GM19455 (cell line): ENCODE measurements at regions not wholly inside any gene's neighbourhood (a gene's known extent, or its start where the extent isn't known, plus 50 kb on each side); places are given as distances from the start of the nearest gene placed in this dataset.
"Not testable (repeated sequence)": the region's sequence is repeated elsewhere in the genome, so short reads cannot be mapped to it uniquely, and the experiment has no call there.

Experiments
- ATAC-seq: cut with Tn5 transposase; IDR thresholded peaks from one replicate; pipeline ENCODE4 v1.9.1; 2021; ENCODE audit not compliant: unreplicated experiment

DNA sequence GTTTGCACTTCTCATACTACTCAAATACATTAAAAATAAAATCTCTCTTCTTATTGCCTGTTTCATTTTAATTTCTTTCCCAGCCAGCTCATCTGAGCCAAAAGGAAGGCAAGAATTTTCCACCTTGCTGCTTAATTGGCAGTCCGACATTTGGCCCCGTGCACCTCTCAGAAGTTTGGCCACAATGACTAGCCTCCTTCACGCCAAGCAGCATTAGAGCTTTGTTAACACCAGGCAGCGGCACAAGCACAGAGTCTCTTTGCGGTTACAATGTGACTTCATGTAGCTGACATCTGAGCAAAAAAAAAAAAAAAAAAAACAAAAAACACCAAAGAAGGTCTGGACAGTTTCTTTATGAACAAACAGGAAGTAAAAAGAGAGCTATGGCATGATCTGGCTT, 248.9 kb downstream of the OSR1 start:
- no peak for ATAC-seq

DNA sequence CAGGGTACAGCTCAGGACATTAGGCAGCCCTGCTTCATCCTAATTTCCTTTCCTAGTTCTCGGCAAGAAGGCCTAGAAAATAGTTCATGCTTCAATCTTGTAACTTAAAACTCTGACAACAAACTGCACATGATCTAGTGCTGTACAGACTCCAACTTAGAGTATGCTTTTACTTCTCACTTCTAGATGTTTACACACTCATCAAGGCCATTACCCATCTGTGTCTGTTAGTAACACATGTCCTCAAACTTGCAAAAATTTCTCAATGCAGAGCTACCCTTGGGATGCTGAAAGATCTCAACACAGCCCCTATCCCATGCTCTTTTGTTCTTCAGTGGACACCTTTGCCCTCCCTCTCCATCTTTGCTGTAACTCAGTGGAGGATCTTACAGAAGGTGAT, 252.0 kb downstream of the OSR1 start:
- ATAC-seq, result no peak

DNA sequence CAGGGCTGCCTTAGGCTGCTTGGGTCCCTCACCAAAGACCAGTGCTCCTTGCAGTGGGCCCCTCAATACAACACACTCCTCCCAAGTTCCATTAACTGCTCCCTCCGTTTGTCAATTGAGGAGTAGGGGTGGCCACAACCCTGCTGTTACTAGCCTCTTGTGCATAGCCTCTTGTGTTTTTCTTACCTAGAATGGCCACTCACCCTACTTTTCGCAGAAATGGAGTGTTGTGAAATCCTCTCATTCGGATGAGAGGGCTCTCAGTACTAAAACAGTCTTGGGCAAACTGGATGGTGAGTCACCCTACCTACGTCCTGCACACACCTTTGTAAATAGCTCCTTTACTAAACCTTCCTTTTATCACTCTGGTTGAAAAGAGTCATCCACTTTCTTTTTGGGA, 253.9 kb downstream of the OSR1 start:
- ATAC-seq, result no peak

DNA sequence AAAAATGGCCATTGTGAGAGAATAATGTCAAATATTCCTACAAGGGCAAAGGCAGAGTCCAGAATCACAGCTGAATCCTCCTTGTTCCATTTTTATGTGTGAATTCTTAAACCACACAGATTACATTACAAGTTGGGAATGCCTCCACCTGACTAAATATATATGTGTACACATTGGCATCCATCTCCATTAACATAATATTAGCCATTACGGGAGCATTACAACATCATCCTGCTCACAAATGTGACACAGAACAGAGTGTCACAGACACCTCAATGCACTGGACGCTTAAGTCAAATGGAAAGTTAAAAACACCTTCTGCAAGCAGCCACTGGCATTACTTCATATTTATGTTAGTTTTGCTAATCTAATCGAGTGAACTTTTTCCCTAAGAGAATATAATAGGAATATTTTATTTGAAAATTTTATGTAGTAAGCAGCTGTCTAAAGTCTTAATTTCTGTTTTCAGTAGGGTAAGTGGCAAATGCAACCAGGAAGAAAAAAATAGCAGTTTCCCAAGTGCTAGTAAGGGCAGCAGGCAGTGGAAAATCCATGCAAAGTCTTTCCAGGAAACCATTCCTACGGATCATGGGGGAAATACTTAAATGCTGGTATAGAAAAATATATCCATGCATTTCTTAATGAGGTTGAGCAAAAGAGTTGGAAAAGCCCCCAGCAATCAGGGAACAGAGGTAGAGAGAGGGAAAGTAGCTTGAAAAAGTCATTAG, 255.6 kb downstream of the OSR1 start:
- ATAC-seq, result no peak

DNA sequence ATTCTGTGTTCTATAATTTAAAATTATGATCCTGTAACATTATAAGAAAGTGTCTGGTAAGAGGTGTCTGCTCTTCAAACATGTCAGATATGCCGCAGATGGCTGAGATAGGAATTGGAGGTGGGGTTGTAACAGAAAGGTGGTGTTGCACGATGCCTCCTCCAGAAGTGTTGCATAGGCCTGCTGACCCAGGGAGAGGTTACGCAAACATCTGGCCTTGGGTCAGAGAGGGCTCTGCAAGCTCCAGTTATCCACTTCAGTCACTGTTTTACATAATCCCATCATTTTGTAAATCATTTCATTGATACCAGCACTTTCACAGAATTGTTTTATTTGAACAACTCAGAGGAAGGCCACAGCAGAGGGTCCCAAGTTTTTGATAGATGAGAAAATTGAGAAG, 256.5 kb downstream of the OSR1 start:
- ATAC-seq, result no peak

DNA sequence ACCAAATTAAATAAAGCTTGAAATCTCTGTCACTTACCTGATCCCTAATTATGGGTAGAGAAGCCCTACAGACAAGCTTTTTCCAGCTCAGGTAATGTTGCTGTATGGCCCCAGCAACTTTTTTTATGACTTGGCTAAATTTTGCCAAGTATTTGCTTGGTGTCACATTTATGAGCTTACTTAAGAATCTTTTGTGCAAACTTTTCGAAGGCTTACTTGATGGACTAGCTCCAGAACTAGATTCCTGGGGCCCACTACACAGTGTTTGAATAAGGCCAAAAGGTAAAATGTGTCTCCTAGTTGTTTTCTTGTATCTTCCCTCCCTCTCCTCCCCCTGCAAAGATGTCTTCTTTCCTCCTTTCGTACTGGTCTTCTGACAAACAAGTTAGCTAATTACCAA, 257.9 kb downstream of the OSR1 start:
- ATAC-seq, result no peak

DNA sequence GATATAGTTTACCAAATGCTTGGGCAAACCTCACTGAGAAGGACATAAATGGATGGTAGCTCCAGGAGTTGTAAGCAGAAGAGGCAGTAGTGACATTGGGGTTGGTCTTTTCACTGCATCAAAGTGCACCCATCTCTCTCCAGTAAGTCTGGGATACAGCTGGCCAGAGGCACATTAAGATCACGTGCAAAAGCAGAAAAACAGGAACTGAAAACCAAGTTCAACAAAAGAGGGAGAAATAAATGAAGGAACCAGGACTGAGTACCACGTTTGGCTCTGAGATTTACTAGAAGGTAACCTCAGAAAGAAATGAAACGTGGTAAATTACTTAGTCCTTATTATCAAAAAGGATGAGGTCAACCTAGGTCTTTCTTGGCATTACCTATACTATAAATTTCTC, 259.2 kb downstream of the OSR1 start:
- ATAC-seq, result no peak

DNA sequence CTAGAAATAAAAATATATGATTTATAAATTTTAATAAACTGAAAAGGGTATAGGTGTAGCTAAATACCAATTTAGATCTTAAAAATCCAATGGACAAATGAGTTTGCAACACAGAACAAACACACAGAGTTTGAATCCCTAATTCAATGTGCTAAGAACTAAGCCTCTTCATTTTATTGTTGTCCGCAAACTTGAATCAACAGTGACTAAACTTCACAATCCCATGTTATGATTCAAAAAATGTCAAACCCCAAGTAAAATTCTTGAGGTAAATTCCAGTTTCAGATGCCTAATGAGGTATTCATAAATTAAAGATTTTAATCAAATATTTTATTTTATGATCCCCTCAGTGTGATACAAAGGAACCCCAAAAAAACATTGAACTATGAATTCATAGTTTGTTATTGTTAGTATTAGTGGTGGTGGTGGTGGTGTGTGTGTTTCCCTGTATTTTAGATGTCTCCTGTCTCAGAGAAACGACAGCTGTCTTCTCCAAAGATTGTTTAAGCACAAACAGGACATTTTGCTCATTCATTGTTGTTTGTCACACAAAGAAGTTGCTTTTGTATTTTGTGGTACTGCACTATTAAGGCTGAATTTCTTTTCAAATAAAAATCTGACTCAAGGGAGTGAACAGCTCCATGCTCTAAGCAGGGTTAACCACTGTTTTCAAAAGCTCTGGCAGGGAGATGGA, 259.8 kb downstream of the OSR1 start:
- ATAC-seq, result no peak

DNA sequence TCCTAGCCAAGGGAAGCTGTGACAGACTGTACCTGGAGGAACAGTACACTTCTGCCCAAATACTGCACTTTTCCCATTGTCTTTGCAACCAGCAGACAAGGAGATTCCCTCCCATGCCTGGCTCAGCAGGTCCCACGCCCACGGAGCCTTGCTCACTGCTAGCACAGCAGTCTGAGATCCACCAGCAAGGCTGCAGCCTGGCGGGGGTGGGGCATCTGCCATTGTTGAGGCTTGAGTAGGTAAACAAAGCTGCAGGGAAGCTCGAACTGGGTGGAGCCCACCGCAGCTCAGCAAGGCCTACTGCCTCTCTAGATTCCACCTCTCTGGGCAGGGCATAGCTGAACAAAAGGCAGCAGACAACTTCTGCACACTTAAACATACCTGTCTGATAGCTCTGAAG, 268.9 kb downstream of the OSR1 start:
- ATAC-seq, result not testable (repeated sequence)

DNA sequence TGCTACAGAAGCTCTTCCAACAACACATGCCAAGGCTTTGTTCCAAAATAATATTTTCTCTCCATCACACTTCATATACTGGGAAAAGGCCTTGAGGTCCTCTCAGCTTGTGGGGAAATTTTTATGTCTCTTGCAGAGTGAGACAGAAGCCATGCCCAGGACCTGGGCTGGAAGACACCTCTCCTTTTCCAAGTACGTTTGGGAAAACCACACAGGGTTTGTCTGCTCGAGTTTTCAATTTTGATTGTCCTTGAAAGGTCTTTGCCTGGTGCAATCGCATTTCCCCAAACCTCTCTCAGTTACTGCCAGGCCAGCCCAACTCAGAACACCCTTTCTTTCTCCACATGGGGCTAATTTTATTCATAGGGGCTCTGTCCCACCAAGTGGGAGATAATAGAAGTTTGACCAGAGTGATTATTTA, 272.2 kb downstream of the OSR1 start:
- ATAC-seq, result no peak

DNA sequence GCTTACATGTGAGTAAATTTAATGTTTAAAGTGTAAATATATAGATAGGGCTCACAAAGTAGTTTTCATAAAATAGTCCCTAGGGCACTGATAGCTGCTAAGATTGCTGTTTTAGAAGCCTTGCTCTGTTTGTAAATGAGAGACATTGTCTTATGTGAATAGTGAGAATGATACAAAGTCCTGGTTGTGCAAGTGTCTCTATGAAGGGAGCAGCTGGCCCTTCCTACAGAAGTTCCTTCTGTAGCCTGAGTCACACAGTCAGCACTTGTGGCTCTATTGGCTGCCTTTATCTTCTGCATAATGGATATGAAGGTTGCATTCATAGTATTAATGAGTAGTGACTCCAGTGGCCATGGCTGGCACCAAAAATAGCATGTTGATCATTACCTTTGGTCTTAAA, 279.7 kb downstream of the OSR1 start:
- ATAC-seq, result no peak

DNA sequence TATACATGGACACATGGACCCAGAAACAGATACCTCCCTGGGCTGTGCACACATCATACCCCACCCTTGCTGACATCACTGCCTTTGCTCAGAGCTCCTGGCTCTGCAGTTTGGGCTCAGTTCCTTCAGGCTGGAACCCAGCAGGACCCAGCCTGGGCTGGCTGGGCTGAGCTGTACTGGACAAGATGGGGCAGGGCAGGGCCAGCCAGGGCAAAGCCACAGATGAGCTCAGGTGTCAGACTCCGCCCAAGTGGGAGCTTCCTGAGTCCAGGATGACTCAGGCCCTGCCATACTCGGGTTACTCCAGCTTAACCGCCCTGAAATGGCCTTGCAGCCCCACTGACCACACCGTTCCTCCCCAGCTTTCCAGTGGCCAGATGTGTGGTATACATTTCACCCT, 284.9 kb downstream of the OSR1 start:
- ATAC-seq, result no peak

DNA sequence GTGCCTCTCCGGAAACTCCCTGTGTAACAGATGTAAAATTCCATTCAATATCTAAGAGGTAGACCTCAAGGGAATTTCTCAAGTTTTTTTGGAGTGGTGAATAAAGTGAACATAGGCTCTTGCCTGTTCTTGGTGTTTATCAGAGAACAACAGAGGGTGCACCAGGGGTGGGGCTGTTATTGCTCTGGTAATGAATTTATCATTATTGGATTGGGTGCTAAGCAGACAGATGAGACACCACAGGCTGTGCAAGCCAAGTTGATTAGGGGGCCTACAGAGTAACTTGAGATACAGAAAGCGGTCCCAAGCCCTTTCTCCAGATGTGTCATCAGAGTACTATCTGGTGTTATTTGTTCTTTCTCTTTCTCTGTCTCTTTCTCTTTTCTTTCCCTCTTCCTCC, 286.3 kb downstream of the OSR1 start:
- ATAC-seq, result no peak

DNA sequence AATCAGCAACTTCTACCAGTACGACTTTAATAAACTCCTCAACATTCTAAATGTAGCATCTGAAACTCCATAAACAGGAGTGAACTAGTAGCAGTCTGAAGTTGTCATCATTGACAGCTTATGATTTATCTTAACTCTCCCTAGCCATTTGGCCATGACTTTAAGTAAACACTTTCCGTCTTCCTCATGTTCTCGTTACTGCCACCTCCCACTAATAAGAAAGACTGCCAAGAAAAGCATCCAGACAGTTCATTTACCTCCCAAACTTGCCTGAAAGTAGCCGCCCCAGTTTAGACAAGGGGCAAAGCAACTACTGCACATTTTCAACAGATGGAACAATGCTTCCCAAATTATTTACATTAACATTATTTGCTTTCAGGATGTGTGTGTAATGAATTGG, 287.5 kb downstream of the OSR1 start:
- no peak for ATAC-seq

DNA sequence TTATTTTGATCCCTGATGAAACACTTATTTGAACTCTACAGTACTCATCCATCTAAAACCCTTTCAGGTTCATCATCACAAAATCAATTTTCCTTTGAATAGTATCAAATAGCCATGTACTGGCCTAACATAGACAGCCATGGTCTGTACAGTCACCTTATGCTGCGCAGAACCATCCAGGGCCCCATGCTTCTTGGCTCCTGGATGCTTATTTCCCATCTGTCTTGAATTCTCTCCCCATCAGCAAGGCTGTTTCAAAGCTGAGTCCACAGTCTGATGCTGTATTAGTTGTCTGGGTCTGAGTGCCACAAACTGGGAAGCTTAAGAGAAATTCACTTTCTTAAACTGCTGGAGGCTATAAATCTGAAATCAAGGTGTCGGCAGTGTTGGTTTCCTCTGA, 290.2 kb downstream of the OSR1 start:
- ATAC-seq, result no peak

DNA sequence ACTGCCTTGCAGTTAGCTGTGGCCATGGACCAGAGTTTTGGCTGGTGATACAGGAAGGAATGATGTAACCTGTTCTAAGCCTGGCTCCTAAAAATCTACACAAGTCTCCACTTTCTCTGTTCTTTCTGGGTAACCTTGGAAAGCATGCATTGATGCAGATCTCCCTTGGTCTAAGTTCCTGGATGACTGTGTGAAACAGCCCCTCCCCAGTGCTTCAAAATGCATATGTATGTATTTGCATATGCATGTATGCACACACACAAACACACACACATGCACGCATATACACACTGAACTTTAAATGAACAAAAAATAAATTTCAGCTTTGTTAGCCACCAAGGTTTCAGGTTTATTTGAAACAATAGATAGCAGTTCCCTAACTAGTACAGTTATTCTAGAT, 296.1 kb downstream of the OSR1 start:
- ATAC-seq, result no peak

DNA sequence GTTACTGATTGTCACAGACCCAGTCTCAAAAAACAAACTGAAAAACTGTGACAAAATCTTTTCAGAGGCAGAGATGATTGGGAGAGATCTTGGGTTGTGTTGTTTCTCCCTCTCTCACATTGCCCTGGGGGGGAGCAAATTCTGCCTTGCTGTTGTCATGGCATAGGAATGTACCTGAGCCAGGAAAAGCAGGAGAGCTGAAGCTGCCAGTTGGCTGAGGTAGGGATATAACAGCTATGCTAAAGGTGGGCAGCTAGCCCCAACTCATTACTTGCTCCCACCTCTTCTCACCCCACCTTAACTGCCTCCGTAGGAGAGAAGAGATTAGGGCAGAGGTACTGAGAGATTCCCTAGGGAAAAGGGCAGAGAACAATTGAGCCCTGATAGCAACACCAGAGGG, 299.3 kb downstream of the OSR1 start:
- ATAC-seq, result no peak

DNA sequence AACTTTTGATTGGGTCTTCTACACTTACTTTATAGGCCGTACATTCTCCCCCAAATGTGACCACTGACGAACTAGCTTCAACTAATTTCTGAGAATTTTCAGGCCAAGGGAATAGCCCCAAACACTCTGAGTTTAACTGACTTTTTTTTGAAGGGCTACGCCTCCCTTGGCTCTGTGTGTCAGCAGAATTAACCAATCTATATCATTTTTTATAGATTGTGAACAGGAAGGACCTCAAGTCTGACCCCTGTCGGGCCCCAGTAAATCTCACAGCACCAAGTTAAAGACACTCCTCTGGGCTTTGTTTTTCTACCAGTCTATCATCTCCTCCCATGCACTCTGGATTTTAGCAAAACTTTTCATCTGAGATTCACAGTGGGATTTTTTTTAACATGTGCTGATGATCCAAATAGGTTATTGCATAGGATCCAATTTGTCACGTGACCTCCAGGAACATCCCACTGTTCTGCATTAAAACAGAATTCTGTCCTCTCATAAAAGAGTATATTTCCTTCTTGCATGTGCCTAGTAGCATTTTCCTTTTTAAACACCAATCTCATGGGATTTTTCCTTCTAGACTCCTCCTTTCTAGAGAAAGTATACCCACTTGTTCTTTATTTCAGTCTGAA, 307.1 kb downstream of the OSR1 start:
- ATAC-seq, result no peak

DNA sequence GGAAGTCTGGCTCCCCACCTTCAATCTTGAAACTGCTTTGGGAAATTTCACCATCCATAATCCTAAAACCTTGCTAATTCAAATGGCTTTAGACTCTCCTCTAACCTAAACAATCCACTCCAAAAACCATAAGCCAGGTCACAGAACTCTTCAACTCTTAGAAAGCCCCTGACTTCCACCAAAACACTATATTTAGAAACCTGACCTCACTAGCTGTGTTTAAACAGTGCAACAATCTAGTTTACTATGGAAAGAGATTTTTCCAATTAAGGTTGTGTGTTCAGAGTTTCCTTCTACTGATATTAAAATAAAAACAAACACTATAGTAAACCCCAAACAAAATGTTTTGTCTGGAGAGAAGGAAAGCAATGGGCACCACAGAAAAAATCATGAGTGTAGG, 308.1 kb downstream of the OSR1 start:
- no peak for ATAC-seq

DNA sequence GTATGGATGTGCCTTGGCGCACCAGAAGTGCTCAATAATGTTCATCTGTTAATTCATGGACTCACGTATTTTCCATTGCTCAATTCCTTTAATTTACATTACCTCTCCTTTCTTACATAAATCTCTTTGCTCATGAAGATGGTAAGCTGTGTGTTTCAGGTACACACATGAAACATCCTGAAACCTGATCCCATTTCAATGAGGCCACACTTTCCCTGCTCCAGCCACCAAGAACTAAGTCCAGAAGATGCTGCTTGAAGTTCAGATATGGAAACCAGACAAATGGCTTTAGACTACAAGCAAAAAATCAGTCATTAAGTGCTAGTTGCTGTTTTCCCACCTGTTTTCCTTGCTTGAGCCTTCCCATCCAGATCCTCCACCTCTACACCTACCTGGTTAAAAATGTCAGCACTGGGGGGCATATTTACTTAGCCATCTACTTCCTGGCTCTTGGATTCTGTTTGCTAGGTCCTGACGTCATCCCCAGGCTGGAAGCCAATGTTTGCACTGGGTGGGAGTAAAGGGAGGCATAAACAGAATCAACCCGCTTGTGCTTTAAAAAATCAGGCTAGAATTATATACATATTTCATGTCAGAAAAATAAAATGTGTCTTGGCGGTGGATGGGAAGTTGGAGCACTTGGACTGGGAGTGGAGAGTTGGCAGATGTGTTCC, 309.7 kb downstream of the OSR1 start:
- ATAC-seq, result no peak

DNA sequence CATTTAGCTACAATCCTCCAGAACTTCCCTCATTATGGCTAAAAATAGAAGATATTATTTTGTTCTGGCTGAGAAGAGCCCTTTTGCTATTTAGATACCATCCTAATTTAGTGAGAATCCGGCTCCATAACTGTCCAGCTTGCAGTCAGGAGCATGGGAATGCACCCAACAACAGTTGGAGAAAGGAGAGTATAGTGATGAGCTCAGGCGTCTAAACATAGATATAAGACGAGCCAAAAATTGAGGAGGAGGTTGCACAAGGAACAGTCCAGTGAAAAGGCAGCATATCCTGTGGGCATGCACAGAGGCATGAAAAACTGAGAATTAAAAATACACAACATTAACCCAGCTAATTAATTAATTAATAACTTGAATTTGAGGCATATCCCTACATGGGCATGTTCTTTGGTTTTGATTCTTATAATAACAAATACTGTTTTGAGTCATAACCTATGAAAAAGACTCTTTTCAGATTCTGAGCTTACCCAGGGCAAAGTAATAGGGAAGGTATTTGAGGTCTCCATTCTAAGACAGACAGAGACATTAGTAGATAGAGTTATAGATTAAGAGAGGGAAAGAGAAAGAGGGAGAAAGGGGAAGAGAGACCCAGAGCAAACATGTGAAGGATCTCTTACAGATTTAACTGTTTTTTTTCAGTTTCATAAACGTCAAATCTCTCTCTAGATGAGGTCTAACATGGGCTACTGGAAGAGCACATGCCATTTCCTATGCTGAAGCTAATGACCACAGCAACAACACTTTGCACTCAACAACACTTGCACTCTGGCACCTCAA, 311.2 kb downstream of the OSR1 start:
- peak; percentile 60 for ATAC-seq
